Prostate gland (tissue), 2 donors: ENCODE measurements at regions not wholly inside any gene's neighbourhood (a gene's known extent, or its start where the extent isn't known, plus 50 kb on each side); places are given as distances from the start of the nearest gene placed in this dataset.

ENCODE experiments used
- DNase-seq: peaks from one replicate; pipeline ENCODE4 v3.0.0-alpha.2; 2019; ENCODE audit warnings: low spot score
- H3K27ac ChIP-seq, 2 donors: fragments of 200-600 bp; sonication (generic); 2 replicates each; pipeline ENCODE4 v1.5.1; 2017 to 2019
- H3K27me3 ChIP-seq: fragments of 200-600 bp; sonication (generic); replicated peaks from 2 replicates; pipeline ENCODE4 v1.5.1; 2019; ENCODE audit not compliant: insufficient read depth
- H3K36me3 ChIP-seq, 2 donors: fragments of 200-600 bp; sonication (generic); 1 replicate in 1 of 2; 2 replicates in 1 of 2; pipeline versions ENCODE4 v1.5.1 to v1.8.1; 2017 to 2019
- H3K4me1 ChIP-seq: fragments of 200-600 bp; sonication (generic); replicated peaks from 2 replicates; pipeline ENCODE4 v1.5.1; 2019
- H3K4me3 ChIP-seq, 2 donors: fragments of 200-600 bp; sonication (generic); 2 replicates each; pipeline ENCODE4 v1.5.1; 2017 to 2019
- H3K9me3 ChIP-seq: fragments of 200-600 bp; sonication (generic); 2 replicates; pipeline ENCODE4 v1.5.1; 2017
- POLR2A ChIP-seq: fragments of 450-650 bp; IDR thresholded peaks from one replicate; pipeline ENCODE4 v1.6.1; 2016; ENCODE audit warnings: antibody characterized with exemption, mild to moderate bottlenecking
- POLR2AphosphoS5 ChIP-seq: sonication (generic); formaldehyde crosslinking; IDR thresholded peaks from one replicate; pipeline ENCODE4 v1.6.1; 2017; ENCODE audit warnings: antibody characterized with exemption
- WGBS: methylation state at CpG from one replicate; pipeline ENCODE4 v1.1.5; 2018; 5-methylcytosine and 5-hydroxymethylcytosine counted together
- intact Hi-C: fragments of 100-400 bp; cut with DNase I; formaldehyde crosslinking; loops from one replicate; pipeline ENCODE4 v1.14.2; 2022
- TF ChIP-seq, protein P1 (sequence below), 4 experiments: fragments of 200-600 bp in 2 of 4; fragments of 450-650 bp in 2 of 4; sonication (generic) in 2 of 4; IDR thresholded peaks; 1 replicate in 3 of 4; 2 replicates in 1 of 4; pipeline ENCODE4 v1.5.1; 2016 to 2019; ENCODE audit warnings: antibody characterized with exemption in 4 of 4, mild to moderate bottlenecking in 2 of 4, moderate library complexity in 2 of 4

DNA sequence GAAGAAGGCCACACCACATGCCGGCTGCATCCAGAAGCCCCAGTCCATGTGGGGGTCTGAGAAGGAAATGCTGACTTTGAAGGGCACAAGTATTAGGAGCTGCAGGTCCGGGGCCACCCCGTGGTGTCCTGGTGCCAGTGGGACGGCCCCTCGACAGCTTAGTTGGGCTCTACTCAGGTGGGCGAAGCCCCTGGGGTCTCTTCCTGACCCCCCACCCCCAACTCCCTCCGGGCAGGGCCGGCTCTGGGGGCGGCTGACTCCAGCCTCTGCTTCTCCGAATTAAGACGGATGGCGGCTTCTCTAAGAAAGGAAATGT, 62.1 kb upstream of the TTC34 start:
- Histone ChIP-seq H3K4me3 (no peak overlapping the region), H3K36me3 (no peaks in the 10 kb centered on the region), H3K9me3 (no peaks in the 10 kb centered on the region), H3K27me3 (peaks cover 14% of the 10 kb centered on the region), H3K27ac (no peak overlapping the region), H3K4me1 (no peaks in the 10 kb centered on the region)
- no peak for DNase-seq
- 42% methylated on average over 12 of the region's 12 CpGs for WGBS
- intact Hi-C loops = no loop called here
- TF ChIP-seq, protein P1, sequence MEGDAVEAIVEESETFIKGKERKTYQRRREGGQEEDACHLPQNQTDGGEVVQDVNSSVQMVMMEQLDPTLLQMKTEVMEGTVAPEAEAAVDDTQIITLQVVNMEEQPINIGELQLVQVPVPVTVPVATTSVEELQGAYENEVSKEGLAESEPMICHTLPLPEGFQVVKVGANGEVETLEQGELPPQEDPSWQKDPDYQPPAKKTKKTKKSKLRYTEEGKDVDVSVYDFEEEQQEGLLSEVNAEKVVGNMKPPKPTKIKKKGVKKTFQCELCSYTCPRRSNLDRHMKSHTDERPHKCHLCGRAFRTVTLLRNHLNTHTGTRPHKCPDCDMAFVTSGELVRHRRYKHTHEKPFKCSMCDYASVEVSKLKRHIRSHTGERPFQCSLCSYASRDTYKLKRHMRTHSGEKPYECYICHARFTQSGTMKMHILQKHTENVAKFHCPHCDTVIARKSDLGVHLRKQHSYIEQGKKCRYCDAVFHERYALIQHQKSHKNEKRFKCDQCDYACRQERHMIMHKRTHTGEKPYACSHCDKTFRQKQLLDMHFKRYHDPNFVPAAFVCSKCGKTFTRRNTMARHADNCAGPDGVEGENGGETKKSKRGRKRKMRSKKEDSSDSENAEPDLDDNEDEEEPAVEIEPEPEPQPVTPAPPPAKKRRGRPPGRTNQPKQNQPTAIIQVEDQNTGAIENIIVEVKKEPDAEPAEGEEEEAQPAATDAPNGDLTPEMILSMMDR (IDR thresholded peaks at IDR 0.05) = no peak
- no peak for TF ChIP-seq POLR2AphosphoS5
- TF ChIP-seq POLR2A = no peak

DNA sequence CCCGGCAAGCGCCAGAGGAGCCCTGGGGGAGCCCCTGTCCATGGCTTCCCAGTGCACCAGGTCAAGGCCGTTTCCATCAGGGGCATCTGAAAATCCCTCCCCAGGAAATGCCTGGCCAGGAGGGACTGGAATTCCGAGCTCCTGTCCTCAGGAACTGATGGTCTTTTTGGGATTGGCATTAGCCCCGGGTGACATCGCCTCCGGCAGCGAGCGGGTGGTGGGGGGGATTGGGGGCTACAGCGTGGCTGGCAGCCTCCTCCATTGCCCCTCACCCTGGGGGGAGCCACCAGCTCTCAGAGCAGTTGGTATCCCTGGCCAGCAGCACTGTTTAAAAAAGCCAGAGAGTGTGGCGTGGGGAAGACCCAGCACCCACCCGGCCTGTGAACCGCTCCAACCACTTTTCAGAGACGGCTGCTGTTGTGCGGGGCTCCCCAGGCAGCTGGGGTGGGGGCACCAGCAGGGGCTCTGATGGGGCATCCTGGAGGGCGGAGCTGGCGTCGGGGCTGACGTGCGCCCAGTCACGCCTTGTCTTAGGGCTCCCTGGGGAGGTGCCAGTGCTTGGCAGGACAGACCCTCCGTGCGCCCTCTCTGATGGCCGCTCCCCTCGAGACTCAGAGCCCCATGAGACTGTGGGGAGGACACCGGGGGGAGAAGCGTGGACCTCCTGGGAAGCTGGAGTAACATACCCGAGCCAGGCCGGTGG, 62.9 kb upstream of the TTC34 start:
- Histone ChIP-seq H3K36me3 (no peaks in the 10 kb centered on the region), H3K27ac (no peak overlapping the region), H3K4me1 (no peaks in the 10 kb centered on the region), H3K4me3 (no peak overlapping the region), H3K27me3 (peaks cover 17% of the 10 kb centered on the region), H3K9me3 (no peaks in the 10 kb centered on the region)
- DNase-seq = no peak
- 56% methylated on average over 29 of the region's 29 CpGs for WGBS
- TF ChIP-seq, protein P1 (IDR thresholded peaks at IDR 0.05) = no peak
- TF ChIP-seq POLR2AphosphoS5 (no peak), POLR2A (no peak)
- intact Hi-C loops = no loop called here

DNA sequence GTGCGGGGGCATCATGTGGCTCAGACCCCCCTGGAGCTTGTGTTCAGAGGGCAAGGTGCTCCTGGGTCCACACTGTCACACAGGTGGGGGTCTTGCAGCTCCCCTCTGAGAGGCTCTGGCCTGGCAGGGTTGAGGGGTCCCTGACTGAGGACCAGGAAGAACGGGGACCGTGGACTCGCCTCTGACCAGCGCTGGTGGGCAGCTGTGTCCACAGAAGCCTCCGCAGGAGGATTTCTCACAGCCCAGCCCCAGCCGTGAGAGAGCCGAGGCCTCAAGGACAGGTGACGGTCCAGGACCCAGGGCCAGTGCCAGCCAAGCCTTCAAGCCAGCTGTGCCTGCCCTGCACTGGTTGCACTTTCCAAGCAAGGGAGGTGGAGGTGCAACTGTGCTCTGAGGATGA, 63.5 kb upstream of the TTC34 start:
- H3K27ac ChIP-seq = no peak overlapping the region
- TF ChIP-seq, protein P1 (IDR thresholded peaks at IDR 0.05) = no peak
- TF ChIP-seq POLR2A (no peak), POLR2AphosphoS5 (no peak)
- intact Hi-C loops = no loop called here
- H3K27me3 ChIP-seq = peaks cover 18% of the 10 kb centered on the region
- no peaks in the 10 kb centered on the region for H3K9me3 ChIP-seq
- no peaks in the 10 kb centered on the region for H3K36me3 ChIP-seq
- 90% methylated on average over 5 of the region's 9 CpGs for WGBS
- no peak overlapping the region for H3K4me3 ChIP-seq
- no peak for DNase-seq
- H3K4me1 ChIP-seq = no peaks in the 10 kb centered on the region

DNA sequence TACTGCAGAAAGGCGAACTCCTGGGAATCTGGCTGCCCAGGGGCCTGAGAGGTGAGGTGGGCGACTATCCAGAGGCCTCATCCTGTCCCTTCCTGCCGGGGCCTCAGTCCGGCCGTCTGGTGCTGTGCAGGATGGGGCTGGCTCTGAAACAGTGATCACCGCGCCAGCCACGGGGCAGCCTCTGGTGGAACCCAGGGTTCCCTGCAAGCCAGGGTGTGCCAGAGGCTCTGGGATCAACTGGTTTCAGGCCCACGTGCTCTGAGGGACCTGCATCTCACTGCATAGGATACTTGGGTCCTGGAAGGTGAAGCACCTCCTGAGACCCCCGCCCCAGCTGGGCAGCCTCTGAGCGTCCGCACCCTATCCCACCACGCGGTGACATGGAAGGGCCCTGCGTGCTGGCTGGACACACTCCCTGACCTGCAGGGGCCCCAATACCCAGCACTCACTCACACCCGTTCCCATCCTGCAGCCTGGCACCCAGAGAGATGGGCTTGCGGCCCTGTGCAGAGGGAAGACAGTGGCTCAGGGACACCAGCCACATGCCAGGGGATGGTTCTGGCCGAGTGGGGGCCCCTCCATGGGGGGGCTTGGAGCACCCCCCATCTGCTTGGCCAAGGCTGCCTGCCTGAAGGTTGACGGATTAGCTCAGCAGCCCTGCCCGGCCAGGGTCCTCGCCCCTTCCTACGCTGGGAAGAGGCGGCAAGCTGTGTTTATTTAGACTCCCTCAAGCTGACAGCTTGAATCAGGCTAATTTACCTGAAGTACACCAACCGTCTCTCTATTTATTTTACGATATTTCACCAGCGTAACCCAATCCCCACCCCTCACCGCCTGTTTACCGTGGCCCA, 64.3 kb upstream of the TTC34 start:
- TF ChIP-seq POLR2A (no peak), POLR2AphosphoS5 (no peak)
- TF ChIP-seq, protein P1 (IDR thresholded peaks at IDR 0.05) = no peak
- DNase-seq = no peak
- intact Hi-C loops = no loop called here
- WGBS = 56% methylated on average over 26 of the region's 28 CpGs
- H3K4me1 ChIP-seq = no peaks in the 10 kb centered on the region
- peaks cover 19% of the 10 kb centered on the region for H3K27me3 ChIP-seq
- no peaks in the 10 kb centered on the region for H3K9me3 ChIP-seq
- H3K27ac ChIP-seq = no peak overlapping the region
- H3K4me3 ChIP-seq = no peak overlapping the region
- no peaks in the 10 kb centered on the region for H3K36me3 ChIP-seq
